ENCODE measurements at regions not wholly inside any gene's neighbourhood (a gene's known extent, or its start where the extent isn't known, plus 50 kb on each side); places are given as distances from the start of the nearest gene placed in this dataset.
"Not testable (repeated sequence)": the region's sequence is repeated elsewhere in the genome, so short reads cannot be mapped to it uniquely, and the experiment has no call there.

DNA sequence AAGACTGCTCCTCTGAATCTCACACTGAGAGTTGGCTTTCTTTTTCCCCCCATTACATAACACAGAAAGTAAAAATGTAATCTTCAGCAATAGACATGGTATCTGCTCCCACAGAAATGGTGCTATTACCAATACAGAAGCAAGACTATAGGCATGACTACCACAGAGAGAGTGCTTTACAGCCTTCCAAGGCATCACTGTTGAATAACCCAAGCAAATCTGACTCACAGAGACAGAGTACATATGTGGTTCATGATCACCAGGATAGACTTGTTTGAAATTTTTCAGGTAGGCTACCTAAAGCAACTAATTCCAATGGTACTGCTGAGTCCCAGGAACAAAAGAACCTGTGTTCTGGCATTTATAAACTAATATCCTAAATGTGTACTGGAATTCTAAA, 1373.4 kb upstream of the C9orf72 start:
- no peak for DNase-seq

DNA sequence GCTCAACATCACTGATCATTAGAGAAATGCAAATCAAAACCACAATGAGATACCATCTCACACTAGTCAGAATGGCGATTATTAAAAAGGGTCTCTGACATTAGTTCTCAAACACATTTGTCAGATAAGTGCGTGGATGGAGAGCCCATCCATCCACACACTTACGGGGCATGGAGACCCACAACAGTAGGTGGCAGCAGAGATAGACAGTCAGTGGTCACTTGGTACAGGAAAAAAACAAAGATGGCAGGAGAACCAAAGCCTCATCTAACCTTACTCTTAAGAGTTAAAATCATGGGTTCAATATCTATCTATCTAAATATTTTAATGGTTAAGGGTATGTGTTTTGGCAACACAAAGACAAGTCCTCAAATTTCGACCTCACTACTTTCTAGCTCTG, 1378.7 kb upstream of the C9orf72 start:
- DNase-seq, result no peak

DNA sequence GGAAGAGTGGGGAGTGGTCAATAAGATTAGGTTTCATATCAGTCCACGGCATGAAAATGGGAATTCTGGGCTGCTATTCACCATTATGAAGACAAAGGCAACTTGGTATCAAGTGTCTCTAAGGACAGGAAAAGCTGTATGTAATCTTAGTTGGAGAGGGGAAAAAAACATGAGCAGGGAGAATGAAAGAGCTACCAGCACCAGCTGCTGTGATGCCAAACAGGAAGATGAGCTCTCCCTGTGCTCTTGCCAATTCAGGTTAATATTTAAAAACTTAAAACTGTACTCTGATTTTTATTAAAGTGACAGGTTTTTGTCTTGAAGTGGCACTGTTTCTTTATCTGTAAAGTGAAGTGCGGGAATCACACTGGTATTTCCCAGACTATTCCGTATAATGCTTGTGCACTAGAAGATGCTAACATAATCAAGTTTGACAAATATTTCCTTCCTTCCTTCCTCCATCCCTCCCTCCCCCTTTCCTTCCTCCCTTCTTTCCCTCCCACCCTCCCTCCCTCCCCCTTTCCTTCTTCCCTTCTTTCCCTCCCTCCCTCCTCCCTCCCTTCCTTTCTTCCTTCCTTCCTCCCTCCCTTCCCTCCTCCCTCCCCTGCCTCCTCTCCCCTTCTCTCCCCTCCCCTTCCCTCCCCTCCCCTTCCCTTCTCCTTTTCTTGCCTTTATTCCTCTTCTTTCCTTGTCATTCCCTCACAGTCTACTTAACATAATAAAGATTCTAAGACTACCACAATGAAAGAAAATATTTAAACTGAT, 1383.0 kb upstream of the C9orf72 start:
- DNase-seq, result no peak

DNA sequence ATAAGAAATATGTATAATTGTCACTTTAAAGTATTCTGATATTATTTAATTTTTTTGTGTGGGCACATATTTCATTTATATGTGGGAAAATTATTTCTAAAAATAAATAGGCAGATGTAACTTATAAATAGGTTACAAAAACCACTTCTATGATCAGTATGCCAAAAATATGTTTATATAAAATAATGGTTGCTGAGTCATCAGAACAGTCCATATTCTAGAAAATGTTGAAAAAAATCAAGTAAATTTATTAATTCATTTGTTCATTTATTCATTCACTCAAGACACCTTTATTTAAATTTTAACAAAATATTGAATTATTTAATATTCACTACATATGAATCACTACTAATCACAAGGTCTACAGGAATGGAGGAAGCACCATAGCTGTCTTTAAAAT, 1387.3 kb upstream of the C9orf72 start:
- no peak for DNase-seq

DNA sequence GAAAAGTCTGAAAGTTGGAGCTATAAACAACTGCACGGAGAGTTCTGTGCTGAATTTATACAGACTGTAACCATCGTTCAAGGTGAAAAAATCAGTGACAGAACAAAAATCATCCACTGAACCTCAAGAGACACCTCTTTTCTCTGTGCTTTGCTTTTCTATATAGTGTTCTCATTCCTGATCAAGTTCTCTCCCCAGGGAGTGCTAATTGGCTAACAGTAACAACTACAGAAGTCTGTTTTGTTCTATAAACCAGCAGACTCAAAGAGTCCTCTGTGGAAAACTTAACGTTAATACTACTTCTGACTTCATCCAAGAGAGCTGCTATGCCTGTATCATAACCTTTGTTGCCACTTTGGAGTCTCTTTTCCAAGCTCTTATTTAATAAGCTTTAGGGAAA, 1388.3 kb upstream of the C9orf72 start:
- DNase-seq, result no peak

DNA sequence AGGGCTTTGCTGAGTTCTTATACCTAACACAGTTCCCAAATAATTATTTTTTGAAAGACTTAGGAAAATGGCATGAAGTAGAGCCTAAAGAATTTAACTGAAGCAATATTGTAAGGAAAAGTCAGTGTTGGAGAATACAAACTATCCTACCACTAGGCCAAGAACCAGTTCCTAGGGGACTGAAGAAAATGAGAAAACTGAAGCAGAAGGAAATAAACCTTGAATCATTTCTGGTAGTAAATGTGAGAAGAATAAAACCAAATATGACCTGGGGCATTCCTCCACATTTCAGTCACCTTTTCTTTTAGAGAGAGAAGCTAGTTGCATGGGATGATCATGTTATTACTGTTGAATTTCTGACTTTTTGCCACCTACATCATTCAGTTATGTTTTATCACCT, 1393.9 kb upstream of the C9orf72 start:
- no peak for DNase-seq

- DNase-seq, result no peak
Observed at GRCh38 chr9:28970241-28970654, 1397.0 kb upstream of the C9orf72 start.

- DNase-seq, result no peak
Observed at GRCh38 chr9:28971881-28972280, 1398.6 kb upstream of the C9orf72 start.

DNA sequence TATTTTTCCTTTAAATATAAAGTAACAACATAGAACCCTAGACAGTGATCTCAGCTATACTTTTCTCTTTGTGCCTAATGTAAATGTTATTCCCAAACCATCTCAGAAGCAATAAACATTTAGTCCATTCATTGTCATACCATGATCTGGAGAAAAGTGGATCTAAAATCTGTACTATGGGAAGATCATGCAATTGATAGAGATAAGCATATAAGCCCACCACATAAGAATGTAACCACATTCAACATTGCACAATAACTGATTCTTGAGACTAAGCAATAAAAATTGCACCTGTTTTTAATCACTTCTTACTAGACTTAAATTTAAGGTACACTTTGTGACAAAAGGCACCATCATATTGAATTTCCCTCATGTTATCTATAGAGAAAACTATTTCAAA, 1403.0 kb upstream of the C9orf72 start:
- no peak for DNase-seq

DNA sequence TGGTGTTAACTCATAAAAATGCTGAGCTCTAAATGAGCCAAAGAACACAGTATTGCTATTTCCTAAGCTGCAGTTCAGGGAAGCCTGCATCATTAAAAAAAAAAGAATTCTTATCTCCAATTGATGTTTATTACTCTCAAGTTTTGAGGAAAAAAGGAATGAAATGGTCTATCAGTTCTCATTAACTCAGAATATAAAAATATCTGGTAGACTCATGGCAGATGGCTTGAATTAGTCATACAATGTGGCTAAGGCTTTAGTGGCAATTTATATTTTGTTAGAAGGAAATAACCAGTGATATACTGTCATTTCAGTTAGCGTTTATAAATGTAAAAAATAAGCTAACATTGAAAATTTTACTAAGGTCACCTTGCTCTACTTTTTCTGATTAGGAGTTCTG, 1403.4 kb upstream of the C9orf72 start:
- no peak for DNase-seq

DNA sequence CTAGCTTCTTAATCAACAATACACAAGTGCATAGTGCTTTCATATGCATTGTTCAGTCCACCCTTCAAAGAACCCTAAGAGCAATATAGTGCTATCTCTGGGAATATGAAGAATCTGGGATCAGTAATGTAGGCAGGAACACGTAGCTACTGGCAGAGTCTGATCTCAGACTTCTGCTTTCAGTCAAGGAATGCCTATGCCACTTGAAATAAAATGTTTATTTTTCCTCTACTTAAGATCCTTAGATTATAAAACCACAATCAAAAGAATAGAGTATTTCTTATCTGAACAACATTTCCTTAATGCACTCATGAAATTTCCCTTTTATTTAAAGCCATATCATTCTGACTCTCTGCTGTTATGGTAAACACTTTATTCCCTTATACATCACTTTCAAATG, 1407.8 kb upstream of the C9orf72 start:
- no peak for DNase-seq

- no peak for DNase-seq
Observed at GRCh38 chr9:28981711-28982110, 1408.4 kb upstream of the C9orf72 start.

GRCh38 chr9:28984016-28984415, 1410.7 kb upstream of the C9orf72 start:
- DNase-seq, result no peak

GRCh38 chr9:28990009-28990408, 1416.7 kb upstream of the C9orf72 start:
- DNase-seq, result not testable (repeated sequence)

- no peak for DNase-seq
Observed at GRCh38 chr9:28999057-28999456, 1425.8 kb upstream of the C9orf72 start.

DNA sequence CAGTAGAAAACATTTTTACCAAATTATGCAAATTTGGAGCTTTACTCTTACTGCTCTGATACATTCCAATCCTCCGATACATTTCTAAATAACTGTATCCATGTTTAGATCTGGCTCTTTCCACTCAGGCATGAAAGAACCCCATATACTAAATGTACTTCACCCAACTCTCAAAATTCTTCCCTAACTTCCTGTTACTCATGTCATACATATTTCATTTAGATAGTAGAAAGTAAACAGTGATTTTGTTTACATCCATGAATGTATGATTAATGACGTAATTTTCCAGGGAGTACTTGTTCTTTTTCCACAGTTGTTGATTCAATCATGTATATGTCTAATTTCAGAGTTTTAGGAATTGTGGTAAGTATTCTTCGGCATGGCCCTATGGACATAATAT, 1426.5 kb upstream of the C9orf72 start:
- no peak for DNase-seq

DNA sequence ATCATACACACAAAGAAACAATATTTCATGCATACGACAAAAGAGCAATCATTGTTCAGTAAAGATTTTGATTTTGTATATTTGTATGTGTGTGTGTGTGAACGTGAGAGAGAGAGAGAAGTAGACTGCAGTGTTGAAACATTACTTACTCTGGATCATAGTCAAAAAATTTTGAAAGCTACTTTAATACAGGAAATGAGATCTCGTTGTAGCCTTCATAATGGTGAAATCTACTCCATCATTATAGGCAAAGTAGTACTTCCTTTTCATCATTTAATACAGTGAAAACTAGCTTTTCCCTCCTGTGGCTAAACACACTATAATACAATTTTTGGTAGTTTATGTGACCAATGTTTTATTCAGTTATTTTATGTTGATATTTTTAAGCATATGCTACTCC, 1427.7 kb upstream of the C9orf72 start:
- DNase-seq, result no peak

GRCh38 chr9:29004988-29005387, 1431.7 kb upstream of the C9orf72 start:
- DNase-seq, result no peak

DNA sequence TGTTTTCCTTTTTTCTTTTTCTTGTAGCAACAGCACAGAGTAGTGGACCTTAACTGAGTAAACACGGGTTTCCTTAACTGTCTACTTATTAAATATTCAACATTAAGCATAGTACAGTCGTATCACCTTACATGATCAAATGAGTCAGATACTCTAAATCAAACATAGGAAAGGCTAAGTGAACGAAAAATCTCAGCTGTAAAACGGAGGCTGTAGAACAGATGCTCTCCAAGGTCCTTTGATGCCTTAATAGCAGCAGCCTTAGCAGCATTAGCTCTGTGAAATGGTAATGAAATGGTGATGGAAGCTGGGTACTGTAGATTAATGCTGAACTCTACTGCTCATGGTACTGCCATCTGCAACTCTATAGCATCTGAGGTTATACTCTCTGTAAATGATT, 1433.3 kb upstream of the C9orf72 start:
- DNase-seq, result no peak

GRCh38 chr9:29012911-29013310, 1439.6 kb upstream of the C9orf72 start:
- DNase-seq, result no peak

- no peak for DNase-seq
Observed at GRCh38 chr9:29021632-29022031, 1448.4 kb upstream of the C9orf72 start.

- DNase-seq, result no peak
Observed at GRCh38 chr9:29038332-29038731, 1465.1 kb upstream of the C9orf72 start.

DNA sequence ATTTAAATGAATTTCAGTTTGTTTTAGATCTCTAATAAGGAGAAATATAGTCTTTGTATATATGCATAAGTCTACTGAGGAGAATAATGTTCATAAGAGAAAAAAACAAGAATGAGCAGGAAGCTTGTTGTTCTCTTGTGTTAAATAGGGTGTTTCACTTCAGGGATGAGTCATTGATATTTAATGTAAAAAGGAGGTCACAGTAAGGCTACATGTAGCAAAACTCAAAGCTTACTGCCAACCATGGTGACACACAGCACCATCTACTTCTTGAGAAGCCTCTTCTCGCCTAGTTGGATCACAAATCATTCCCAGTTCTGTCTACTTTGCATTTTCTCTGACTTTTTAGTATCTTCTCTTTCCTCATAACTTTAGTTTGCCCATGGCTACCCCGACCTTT, 1466.0 kb upstream of the C9orf72 start:
- no peak for DNase-seq

GRCh38 chr9:29043072-29043471, 1469.8 kb upstream of the C9orf72 start:
- no peak for DNase-seq

DNA sequence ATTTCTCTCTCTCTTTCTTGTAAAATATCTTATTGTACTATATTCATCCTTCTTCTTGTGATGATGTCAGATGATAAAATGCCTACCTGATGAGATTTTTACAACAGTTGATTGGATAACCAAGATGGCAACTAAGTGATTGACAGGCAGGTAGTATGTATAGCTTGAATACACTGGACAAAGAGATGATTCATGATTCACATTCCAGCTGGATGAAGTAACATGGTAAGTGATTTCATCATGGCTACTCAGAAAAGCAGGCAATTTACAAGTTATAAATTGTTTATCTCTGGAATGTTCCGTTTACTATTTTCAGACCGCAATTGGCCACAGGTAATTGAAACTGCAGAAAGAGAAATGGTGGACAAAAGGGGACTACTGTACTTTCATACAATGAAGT, 1471.7 kb upstream of the C9orf72 start:
- DNase-seq, result no peak
